Lung (tissue), 11 donors: ENCODE measurements at regions not wholly inside any gene's neighbourhood (a gene's known extent, or its start where the extent isn't known, plus 50 kb on each side); places are given as distances from the start of the nearest gene placed in this dataset.

Experiments
- ATAC-seq: fragments of 200-7000 bp; cut with Tn5 transposase; one replicate; pipeline ENCODE4 v1.9.1; 2020; ENCODE audit warnings: moderate number of reproducible peaks; ENCODE audit not compliant: insufficient read depth, low FRiP score
- DNase-seq, 3 donors: peaks; one replicate each; pipeline ENCODE4 v3.0.0-alpha.2; 2013 to 2017
- H3K27ac ChIP-seq, 2 donors: one replicate each; pipeline ENCODE4 v1.5.1; 2013; ENCODE audit warnings: mild to moderate bottlenecking in 2 of 2, moderate library complexity in 2 of 2, control low read depth in 1 of 2, inconsistent platforms in 1 of 2, low read depth in 1 of 2, low read length in 1 of 2
- H3K27me3 ChIP-seq, 3 donors: one replicate each; pipeline ENCODE4 v1.5.1; 2013; ENCODE audit warnings: low read length in 2 of 3; ENCODE audit not compliant: control insufficient read depth in 3 of 3, insufficient read depth in 3 of 3
- H3K36me3 ChIP-seq, 4 donors: one replicate each; pipeline ENCODE4 v1.5.1; 2013; ENCODE audit warnings: low read length in 4 of 4, mild to moderate bottlenecking in 1 of 4, moderate library complexity in 1 of 4; ENCODE audit not compliant: control insufficient read depth in 4 of 4, insufficient read depth in 4 of 4
- H3K4me1 ChIP-seq, 5 donors: one replicate each; pipeline ENCODE4 v1.5.1; 2013; ENCODE audit warnings: low read length in 5 of 5, mild to moderate bottlenecking in 2 of 5, moderate library complexity in 1 of 5; ENCODE audit not compliant: control insufficient read depth in 5 of 5, insufficient read depth in 5 of 5
- H3K4me3 ChIP-seq: one replicate; pipeline ENCODE4 v1.5.1; 2013; ENCODE audit warnings: mild to moderate bottlenecking, control low read depth, moderate library complexity
- H3K9ac ChIP-seq, 2 donors: one replicate each; pipeline ENCODE4 v1.5.1; 2013; ENCODE audit warnings: low read length in 2 of 2, control low read depth in 1 of 2; ENCODE audit not compliant: insufficient read depth in 1 of 2
- H3K9me3 ChIP-seq, 4 donors: one replicate each; pipeline ENCODE4 v1.5.1; 2013; ENCODE audit warnings: low read length in 3 of 4, mild to moderate bottlenecking in 1 of 4, moderate library complexity in 1 of 4; ENCODE audit not compliant: control insufficient read depth in 4 of 4, insufficient read depth in 3 of 4
- CTCF ChIP-seq: IDR thresholded peaks from 2 replicates; pipeline ENCODE4 v1.5.1; 2012; ENCODE audit warnings: mild to moderate bottlenecking; ENCODE audit errors: control extremely low read depth, extremely low read depth
- WGBS, 2 donors: extraction: QIAGEN DNeasy Blood & Tissue Kit; methylation state at CpG; one replicate each; pipeline ENCODE4 v1.1.7; 2013; 5-methylcytosine and 5-hydroxymethylcytosine counted together
- donor health status: control.
- donor health status: control.
- donor health status: Bipolar disorder and iron deficiency.
- donor health status: healthy.
- donor health status: DM: yes; HTN: yes; CAD: no.

- ATAC-seq: no peak
- WGBS, 2 donors: 36 to 67% methylated on average over 1 of the region's 1 CpG
- H3K4me1 ChIP-seq: no peaks in the 10 kb centered on the region
- peak in 2 of 3 donors; percentile 55 to 64 for DNase-seq
- no peaks in the 10 kb centered on the region for H3K27me3 ChIP-seq
- no peak overlapping the region for H3K4me3 ChIP-seq
- no peak overlapping the region for H3K9ac ChIP-seq
- no peaks in the 10 kb centered on the region for H3K36me3 ChIP-seq
- TF ChIP-seq CTCF: no peak
- peaks cover 0 to 5% (median 0%) of the 10 kb centered on the region in 4 donors for H3K9me3 ChIP-seq
- H3K27ac ChIP-seq: no peak overlapping the region
These were observed 783.7 kb downstream of the PLOD2 start for GRCh38 chr3:145377301-145377700.

GRCh38 chr3:145383416-145383815 is 777.6 kb downstream of the PLOD2 start:
- 78 to 97% methylated on average over 3 of the region's 3 CpGs for WGBS, 2 donors
- H3K27me3 ChIP-seq: no peaks in the 10 kb centered on the region
- DNase-seq: no peak
- ATAC-seq: no peak
- H3K36me3 ChIP-seq: no peaks in the 10 kb centered on the region
- no peak for TF ChIP-seq CTCF
- H3K9me3 ChIP-seq: no peaks in the 10 kb centered on the region
- H3K4me3 ChIP-seq: no peak overlapping the region
- peaks cover 0 to 3% (median 0%) of the 10 kb centered on the region in 5 donors for H3K4me1 ChIP-seq
- no peak overlapping the region for H3K9ac ChIP-seq
- no peak overlapping the region for H3K27ac ChIP-seq

- DNase-seq: no peak
- 68 to 81% methylated on average over 2 of the region's 2 CpGs for WGBS, 2 donors
- Histone ChIP-seq H3K27me3 (no peaks in the 10 kb centered on the region), H3K27ac (no peak overlapping the region), H3K4me3 (no peak overlapping the region), H3K9ac (no peak overlapping the region), H3K9me3 (no peaks in the 10 kb centered on the region), H3K4me1 (peaks cover 0 to 3% (median 0%) of the 10 kb centered on the region in 5 donors), H3K36me3 (no peaks in the 10 kb centered on the region)
- no peak for ATAC-seq
- TF ChIP-seq CTCF: no peak
These were observed 776.7 kb downstream of the PLOD2 start for GRCh38 chr3:145384307-145384706.

- no peak for ATAC-seq
- Histone ChIP-seq H3K27me3 (no peaks in the 10 kb centered on the region), H3K4me1 (peaks cover 0 to 3% (median 0%) of the 10 kb centered on the region in 5 donors), H3K4me3 (no peak overlapping the region), H3K36me3 (no peaks in the 10 kb centered on the region), H3K27ac (no peak overlapping the region), H3K9me3 (no peaks in the 10 kb centered on the region), H3K9ac (no peak overlapping the region)
- TF ChIP-seq CTCF: no peak
- peak in 2 of 3 donors; percentile 60 to 62 for DNase-seq
These were observed 773.8 kb downstream of the PLOD2 start for GRCh38 chr3:145387211-145387610.
